HL-60/S4 (cell line): ENCODE measurements at regions not wholly inside any gene's neighbourhood (a gene's known extent, or its start where the extent isn't known, plus 50 kb on each side); places are given as distances from the start of the nearest gene placed in this dataset.
"Not testable (repeated sequence)": the region's sequence is repeated elsewhere in the genome, so short reads cannot be mapped to it uniquely, and the experiment has no call there.

Experiments used
- in situ Hi-C: fragments of 300-500 bp; cut with MboI; formaldehyde crosslinking; loops from 2 replicates; pipeline ENCODE4 v1.14.3; 2022; ENCODE audit warnings: low sequenced_read_pairs

DNA sequence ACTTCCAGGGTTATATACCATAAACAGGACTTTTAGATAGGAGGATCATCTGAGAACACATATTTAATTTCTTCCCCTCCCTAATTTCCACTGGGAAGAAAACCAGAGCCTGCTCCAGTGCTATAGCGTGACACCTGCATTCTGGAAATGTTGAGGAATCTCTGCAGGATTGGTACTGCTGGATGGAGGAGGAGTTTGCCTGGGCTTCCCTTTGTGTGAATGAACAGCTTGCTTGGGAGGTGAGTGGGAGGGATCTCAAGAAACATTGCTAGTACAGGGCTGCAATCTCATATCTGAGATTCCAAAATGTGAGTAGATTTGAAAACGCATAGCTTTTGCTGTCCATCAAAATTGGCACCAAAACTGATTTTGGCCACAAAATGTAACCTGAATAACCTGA is 295.9 kb upstream of the RGMA start:
- in situ Hi-C loops: no loop called here

GRCh38 chr15:93382200-93382820 is 293.3 kb upstream of the RGMA start:
- in situ Hi-C loops: no loop called here

DNA sequence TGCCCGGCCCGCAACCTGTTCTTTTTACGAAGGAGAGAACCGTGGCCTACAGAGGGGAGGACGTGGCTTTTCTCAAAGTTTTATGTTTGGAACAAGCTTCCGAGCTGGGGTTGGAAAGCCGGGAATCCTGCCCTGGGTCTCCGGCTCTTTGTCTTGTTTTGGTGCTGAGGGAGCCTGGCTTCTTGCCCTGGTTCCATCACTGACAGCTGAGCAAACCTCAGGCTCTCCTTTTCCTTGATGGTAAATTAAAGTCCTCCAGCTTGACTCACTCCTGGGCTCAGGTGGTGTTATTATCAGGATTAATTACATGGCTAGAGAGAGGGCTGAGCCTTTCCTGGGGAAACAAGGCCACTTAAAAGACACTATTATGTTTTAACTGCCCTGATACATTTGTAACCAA is 289.5 kb upstream of the RGMA start:
- in situ Hi-C loops: no loop called here

DNA sequence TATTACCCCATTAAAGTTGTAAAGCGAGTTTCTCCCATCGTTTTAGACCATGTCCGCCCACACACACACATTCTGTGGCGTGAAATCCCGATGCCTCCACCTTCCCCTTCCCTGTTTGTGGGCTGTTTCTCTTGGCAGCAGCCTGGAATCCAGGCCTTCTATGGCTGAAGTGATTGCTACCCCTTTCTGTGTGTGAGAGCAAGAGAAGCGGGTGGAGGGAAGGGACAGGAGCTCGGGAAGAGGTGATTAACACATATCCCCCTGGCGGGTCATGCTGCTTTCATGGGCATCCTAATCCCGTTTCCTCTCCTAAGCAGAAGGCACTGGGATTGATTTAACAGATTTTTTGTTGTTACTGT is 283.8 kb upstream of the RGMA start:
- in situ Hi-C loops: no loop called here

DNA sequence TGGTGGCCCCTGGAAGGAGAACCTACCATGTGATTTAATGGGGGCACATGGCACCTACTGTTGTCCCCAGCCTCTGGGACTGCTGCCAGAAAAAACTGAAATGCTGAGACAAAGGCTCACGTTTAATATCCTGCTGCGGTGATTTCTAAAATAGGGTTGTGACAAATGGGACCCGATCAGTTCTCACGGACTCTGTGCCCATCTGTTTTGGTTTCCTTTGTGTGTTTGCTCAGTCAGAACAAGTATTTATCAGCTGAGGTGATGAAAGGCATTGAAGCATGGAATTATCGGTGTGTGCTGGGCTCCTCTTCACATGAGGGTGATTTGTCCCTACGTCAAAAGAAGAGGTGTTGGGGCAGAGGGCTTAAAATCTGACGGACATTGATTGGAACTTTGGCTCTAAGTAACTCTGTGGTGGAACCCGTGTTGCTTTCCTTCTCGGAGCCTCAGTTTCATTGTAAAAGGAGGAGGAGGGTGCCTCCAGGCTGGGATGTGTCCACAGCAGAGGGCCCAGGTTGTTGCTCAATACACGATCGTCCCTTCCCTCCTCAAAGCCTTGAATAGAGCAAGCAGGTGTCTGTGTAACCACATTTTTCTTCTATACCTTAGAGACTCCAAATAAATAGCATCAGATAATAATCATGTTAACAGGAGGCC is 283.3 kb upstream of the RGMA start:
- in situ Hi-C loops: no loop called here

- in situ Hi-C loops: no loop called here
Observed at GRCh38 chr15:93366387-93367100, 277.5 kb upstream of the RGMA start.

DNA sequence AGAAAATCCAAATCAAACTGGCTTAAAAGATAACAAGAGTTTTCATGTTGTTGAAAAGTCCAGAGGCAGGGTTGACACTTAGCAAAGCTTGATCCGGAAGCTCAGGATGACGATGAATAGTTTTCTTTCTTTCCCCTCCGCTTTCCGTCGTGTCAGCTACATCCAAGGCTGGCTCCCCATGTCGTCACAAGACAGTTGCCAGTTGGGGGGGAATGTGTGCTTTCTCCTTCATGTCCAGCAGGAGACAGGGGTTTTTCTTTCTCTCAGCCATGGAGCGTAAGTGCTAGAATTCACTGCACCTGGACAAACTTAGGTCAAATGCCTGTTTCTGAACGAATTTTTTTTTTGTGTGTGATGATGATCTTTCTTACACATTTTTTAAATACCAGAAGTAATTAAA is 273.8 kb upstream of the RGMA start:
- in situ Hi-C loops: no loop called here

- in situ Hi-C loops: no loop called here
Observed at GRCh38 chr15:93362203-93362602, 273.2 kb upstream of the RGMA start.

GRCh38 chr15:93361703-93362102 is 272.7 kb upstream of the RGMA start:
- in situ Hi-C loops: no loop called here

DNA sequence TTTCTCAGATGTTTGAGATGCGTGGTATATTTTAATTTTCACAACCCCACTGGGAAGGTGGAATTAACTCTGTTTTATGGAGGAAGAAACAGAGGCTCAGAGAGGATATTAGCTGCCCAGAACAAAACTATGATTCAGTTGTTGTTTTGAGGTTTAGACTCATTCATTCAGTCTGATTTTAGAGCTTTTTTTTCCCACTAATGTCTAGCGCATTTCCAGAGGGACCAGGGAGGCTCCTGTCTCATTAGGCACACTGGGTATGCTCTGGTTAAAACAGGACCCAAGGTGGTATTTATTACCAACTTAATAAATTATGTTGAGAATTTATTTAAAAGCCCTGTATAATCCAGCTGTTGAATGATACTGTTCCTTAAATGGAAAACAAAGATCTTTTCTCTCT is 272.0 kb upstream of the RGMA start:
- in situ Hi-C loops: no loop called here

- in situ Hi-C loops: no loop called here
Observed at GRCh38 chr15:93360318-93360717, 271.3 kb upstream of the RGMA start.

- in situ Hi-C loops: no loop called here
Observed at GRCh38 chr15:93359425-93360131, 270.6 kb upstream of the RGMA start.

- in situ Hi-C loops: no loop called here
Observed at GRCh38 chr15:93359060-93359408, 270.0 kb upstream of the RGMA start.

- in situ Hi-C loops: no loop called here
Observed at GRCh38 chr15:93358166-93359059, 269.4 kb upstream of the RGMA start.

DNA sequence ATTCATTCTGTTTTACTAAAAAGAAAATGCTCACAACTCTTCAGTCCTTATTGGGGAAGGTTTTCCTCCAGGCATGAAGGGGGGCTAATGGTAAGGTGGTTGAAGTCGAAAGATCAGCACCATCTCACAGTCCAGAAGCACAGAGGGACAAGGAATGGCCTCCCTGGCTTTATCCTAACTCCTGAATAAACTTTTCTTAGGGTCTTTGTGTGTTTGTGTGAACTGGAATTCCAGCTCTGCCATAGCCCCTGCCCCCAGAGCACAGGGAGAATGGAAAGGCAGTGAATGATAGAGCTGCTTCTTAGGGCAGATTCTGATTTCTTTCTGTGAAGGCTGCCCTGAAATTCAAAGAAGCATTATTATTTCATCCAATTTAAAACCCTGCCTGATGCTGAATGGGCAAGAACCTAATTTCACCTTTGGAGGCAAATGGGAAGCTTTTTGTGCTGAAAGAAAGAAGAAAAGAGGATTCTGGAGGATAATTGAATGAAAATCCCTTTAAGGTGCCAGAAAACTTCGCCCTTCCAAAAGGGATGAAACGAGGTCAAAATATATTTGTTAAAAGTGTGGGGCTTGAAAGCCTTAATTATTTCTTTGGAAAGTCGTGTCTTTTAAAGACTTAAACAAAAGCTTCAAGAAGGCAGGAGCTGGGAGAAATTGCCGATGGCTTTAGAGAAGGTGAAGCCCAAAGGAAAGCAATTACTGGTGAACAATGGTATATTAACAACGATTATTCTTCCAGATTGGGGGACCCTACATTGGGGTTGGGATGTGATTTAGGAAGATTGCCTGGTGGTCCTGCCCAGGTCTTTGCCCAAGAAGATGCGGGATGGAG is 259.9 kb upstream of the RGMA start:
- in situ Hi-C loops: no loop called here

GRCh38 chr15:93347986-93348385 is 259.0 kb upstream of the RGMA start:
- in situ Hi-C loops: no loop called here

DNA sequence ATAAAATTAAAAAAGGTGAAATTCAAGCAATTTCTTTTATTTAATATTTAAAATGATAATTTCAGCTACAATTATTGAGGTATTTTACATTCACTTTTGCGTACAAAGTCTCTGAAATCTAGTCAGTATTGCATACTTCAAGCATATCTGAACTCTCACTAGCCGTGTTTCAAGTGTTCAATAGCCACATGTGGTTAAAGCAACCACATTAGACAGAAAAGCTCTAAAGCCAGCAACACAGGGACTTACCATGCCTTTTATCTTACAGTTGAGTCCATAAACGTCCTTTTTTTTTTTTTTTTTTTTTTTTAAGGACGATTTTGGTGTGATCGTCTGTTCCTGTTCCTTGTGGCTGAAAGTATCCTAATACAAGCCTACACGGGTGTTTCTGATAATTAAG is 257.0 kb upstream of the RGMA start:
- in situ Hi-C loops: no loop called here

- in situ Hi-C loops: not testable (repeated sequence)
Observed at GRCh38 chr15:93343402-93343801, 254.4 kb upstream of the RGMA start.

GRCh38 chr15:93341164-93341563 is 252.2 kb upstream of the RGMA start:
- in situ Hi-C loops: no loop called here

DNA sequence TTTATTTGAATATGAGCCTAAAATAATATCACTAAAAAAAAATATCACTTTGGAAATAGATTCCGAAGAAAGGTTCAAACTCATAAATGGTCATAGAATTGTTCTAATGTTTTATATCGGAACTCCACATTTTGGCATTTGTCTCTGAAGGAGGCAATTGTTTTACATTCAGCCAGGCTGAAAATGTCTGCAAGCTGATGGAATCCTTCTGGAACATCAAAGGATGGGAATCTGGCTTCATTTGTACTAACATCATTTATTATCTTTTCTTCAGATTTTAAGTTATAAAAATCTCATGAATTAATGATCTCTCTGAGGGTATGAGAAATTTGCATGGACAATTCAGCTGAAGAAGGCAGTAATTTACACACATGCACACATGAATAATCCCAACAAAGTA is 251.4 kb upstream of the RGMA start:
- in situ Hi-C loops: no loop called here
